ENCODE measurements at regions not wholly inside any gene's neighbourhood (a gene's known extent, or its start where the extent isn't known, plus 50 kb on each side); places are given as distances from the start of the nearest gene placed in this dataset.

DNA sequence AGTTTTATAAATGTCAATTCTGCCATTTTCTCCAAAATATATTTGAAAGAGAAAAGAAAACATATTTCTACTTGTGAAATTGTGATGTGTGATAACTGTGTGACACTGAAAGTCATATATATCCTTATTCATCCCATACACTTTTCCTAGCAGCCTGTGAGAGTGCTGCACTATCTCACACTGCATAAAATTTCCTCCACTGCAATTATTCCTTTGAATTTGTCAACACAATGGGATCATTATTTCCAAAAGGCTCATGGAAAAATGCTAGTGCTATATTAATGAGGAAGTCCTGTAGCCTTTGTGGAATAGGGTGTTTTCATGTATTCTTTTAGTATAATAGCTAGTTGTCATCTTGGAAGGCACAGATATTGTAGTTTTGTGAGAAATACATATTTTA, 504.1 kb downstream of the RPL10L start:
- no peaks in the 10 kb centered on the region for H3K36me3 ChIP-seq
- H3K9me3 ChIP-seq: no peaks in the 10 kb centered on the region
- intact Hi-C loops (cut with DNase I): no loop called here
- TF ChIP-seq, protein P1, sequence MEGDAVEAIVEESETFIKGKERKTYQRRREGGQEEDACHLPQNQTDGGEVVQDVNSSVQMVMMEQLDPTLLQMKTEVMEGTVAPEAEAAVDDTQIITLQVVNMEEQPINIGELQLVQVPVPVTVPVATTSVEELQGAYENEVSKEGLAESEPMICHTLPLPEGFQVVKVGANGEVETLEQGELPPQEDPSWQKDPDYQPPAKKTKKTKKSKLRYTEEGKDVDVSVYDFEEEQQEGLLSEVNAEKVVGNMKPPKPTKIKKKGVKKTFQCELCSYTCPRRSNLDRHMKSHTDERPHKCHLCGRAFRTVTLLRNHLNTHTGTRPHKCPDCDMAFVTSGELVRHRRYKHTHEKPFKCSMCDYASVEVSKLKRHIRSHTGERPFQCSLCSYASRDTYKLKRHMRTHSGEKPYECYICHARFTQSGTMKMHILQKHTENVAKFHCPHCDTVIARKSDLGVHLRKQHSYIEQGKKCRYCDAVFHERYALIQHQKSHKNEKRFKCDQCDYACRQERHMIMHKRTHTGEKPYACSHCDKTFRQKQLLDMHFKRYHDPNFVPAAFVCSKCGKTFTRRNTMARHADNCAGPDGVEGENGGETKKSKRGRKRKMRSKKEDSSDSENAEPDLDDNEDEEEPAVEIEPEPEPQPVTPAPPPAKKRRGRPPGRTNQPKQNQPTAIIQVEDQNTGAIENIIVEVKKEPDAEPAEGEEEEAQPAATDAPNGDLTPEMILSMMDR (IDR thresholded peaks at IDR 0.05): no peak
- no peak for TF ChIP-seq POLR2A (IDR thresholded peaks at IDR 0.05)
- no peak for TF ChIP-seq EP300 (IDR thresholded peaks at IDR 0.05)
- H3K4me3 ChIP-seq: no peak overlapping the region
- H3K27ac ChIP-seq: no peak overlapping the region
- DNase-seq: no peak
- no peaks in the 10 kb centered on the region for H3K4me1 ChIP-seq (ENCODE audit: insufficient read depth)
- H3K27me3 ChIP-seq: no peaks in the 10 kb centered on the region

DNA sequence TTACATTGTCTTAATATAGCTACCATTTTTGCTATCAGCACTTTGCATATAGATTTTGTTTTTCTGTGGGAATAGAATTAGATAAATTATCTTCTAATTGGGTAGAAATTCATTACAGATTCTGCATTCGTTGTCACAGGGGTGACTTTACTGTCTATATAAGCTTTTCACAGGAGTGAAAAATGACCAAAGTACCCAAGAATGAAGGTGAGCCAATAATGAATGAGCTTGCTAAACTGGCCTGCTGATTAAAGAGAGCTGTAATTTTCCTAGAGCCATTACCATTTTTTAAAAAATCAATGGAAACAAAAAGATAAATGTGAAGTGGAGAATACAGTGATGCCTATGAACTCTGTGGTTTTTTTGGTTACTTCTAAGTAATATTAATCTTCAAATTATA, 504.6 kb downstream of the RPL10L start:
- intact Hi-C loops (cut with DNase I): no loop called here
- no peak for TF ChIP-seq EP300 (IDR thresholded peaks at IDR 0.05)
- TF ChIP-seq POLR2A (IDR thresholded peaks at IDR 0.05): no peak
- TF ChIP-seq, protein P1 (IDR thresholded peaks at IDR 0.05): no peak
- DNase-seq: no peak
- H3K4me3 ChIP-seq: no peak overlapping the region
- no peaks in the 10 kb centered on the region for H3K36me3 ChIP-seq
- no peaks in the 10 kb centered on the region for H3K9me3 ChIP-seq
- no peaks in the 10 kb centered on the region for H3K4me1 ChIP-seq (ENCODE audit: insufficient read depth)
- 42 to 74% (median 61%) methylated on average over 1 of the region's 1 CpG for WGBS, 3 donors
- no peak overlapping the region for H3K27ac ChIP-seq
- H3K27me3 ChIP-seq: no peaks in the 10 kb centered on the region

DNA sequence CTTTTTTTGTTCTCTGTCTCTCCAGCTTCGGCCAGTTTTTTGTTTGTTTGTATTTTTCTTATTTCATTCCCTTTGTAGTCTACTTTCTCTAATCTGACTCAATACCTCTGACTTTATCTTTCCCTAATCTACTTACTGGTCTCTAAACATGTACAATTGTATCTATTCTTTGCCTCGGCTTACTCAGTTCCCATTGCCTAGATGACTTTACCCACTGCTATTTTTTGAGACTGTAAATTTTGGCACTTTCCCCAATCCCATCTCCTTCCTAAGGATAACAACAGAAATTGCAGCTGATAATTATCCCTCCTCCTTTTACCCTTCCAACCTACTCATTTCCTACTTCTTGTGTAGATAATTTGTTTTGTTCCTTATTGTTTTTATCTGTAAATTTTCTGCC, 511.1 kb downstream of the RPL10L start:
- WGBS, 3 donors: 65 to 88% (median 84%) methylated on average over 2 of the region's 2 CpGs

DNA sequence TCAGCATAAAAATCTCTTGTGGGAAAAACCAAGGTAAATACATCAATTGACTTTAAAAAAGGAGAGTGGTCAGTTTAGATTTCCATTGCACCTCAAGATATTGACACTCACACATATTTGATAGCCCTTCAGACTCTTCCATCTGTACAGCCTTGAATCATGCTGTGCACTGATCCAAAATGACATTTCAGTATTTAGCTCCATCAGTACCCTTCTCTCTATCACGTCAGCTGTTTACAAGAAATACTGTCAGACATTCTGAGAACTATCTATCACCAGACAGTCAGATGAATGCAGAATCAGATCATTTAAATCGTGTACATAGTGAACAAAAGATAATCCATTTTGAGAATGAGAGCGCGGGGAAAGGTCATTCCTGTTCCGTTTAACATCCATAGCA, 511.9 kb downstream of the RPL10L start:
- TF ChIP-seq, protein P1 (IDR thresholded peaks at IDR 0.05): no peak
- no peak for TF ChIP-seq EP300 (IDR thresholded peaks at IDR 0.05)
- TF ChIP-seq POLR2A (IDR thresholded peaks at IDR 0.05): no peak
- no peak for DNase-seq
- Histone ChIP-seq H3K36me3 (no peaks in the 10 kb centered on the region), H3K9me3 (no peaks in the 10 kb centered on the region), H3K4me3 (no peak overlapping the region), H3K4me1 (ENCODE audit: insufficient read depth) (no peaks in the 10 kb centered on the region), H3K27me3 (no peaks in the 10 kb centered on the region), H3K27ac (no peak overlapping the region)
- intact Hi-C loops (cut with DNase I): no loop called here
- 80 to 82% (median 80%) methylated on average over 5 of the region's 5 CpGs for WGBS, 3 donors

More for the DNA sequence above, 511.1 kb downstream of the RPL10L start:
- TF ChIP-seq EP300 (IDR thresholded peaks at IDR 0.05) (no peak), POLR2A (IDR thresholded peaks at IDR 0.05) (no peak)
- TF ChIP-seq, protein P1 (IDR thresholded peaks at IDR 0.05): no peak
- no peak for DNase-seq
- Histone ChIP-seq H3K27ac (no peak overlapping the region), H3K9me3 (no peaks in the 10 kb centered on the region), H3K4me1 (ENCODE audit: insufficient read depth) (no peaks in the 10 kb centered on the region), H3K4me3 (no peak overlapping the region), H3K27me3 (no peaks in the 10 kb centered on the region), H3K36me3 (no peaks in the 10 kb centered on the region)
- intact Hi-C loops (cut with DNase I): no loop called here

DNA sequence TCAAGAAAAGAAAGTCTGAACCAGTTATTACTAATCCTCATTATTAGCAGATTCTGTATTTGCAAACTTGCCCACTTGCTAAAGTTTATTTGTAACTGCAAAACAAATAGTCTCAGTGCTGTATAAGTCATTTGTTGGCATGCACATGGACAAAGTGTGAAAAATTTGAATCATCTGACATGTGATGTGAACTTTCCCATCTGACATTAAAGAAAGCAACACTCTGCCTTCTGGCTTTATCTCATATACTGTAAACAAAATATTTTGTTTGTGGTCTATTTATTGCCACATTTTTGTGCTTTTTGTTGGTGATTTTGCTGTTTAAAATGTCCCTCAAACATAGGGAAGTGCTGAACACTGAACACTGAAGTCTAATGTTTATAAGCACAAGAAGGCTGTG, 513.8 kb downstream of the RPL10L start:
- no peak for DNase-seq
- no peaks in the 10 kb centered on the region for H3K36me3 ChIP-seq
- H3K4me3 ChIP-seq: no peak overlapping the region
- no peak for TF ChIP-seq EP300 (IDR thresholded peaks at IDR 0.05)
- TF ChIP-seq POLR2A (IDR thresholded peaks at IDR 0.05): no peak
- TF ChIP-seq, protein P1 (IDR thresholded peaks at IDR 0.05): no peak
- no peaks in the 10 kb centered on the region for H3K4me1 ChIP-seq (ENCODE audit: insufficient read depth)
- no peaks in the 10 kb centered on the region for H3K9me3 ChIP-seq
- H3K27me3 ChIP-seq: no peaks in the 10 kb centered on the region
- H3K27ac ChIP-seq: no peak overlapping the region
- intact Hi-C loops (cut with DNase I): no loop called here

Measured in ovary (tissue), 7 donors.